NCI-H1048 (cell line): ENCODE measurements at regions not wholly inside any gene's neighbourhood (a gene's known extent, or its start where the extent isn't known, plus 50 kb on each side); places are given as distances from the start of the nearest gene placed in this dataset.

Experiments used
- DNase-seq: peaks from one replicate; lab custom pipeline; 2025; lab: John Stamatoyannopoulos, UW

GRCh38 chr6:145486306-145486705 is 249.0 kb downstream of the EPM2A start:
- no peak for DNase-seq

DNA sequence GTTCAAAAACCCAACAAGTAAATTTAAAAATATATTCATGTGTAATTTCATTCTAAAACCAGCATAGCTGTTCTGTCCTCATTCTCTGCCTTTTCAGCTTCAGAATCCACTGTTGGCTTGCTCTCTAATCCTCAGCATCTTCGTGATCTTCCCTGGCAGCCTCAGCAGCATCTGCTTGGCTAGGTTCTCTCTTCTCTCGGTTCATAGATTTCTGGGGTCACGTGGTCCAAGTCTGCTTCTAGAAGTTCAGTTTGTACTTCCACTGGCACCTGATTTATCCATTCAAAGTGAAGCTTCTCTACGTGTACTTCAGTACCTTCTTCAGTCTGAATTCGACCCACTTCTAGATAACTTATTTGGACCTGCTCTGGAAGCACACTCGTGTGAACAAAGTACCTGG is 245.7 kb downstream of the EPM2A start:
- DNase-seq = no peak

DNA sequence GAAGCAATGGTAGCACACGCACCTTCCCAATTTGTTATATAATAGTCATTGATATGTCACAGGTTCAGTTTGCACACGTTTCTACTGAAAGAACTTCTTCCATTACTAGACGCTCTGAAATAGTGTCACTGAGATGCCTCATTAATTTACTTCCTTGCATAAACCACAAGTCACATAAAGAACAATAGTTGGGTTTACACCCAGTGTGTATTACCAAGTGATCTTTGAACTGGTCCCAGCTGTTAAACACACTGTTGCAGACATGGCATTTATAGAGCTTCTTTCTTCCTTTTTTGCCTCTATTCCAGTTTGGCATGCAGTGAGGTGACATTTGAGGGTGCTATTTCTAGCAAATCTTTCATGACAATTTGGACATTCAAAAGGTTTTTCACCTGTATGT is 245.3 kb downstream of the EPM2A start:
- DNase-seq = no peak

DNA sequence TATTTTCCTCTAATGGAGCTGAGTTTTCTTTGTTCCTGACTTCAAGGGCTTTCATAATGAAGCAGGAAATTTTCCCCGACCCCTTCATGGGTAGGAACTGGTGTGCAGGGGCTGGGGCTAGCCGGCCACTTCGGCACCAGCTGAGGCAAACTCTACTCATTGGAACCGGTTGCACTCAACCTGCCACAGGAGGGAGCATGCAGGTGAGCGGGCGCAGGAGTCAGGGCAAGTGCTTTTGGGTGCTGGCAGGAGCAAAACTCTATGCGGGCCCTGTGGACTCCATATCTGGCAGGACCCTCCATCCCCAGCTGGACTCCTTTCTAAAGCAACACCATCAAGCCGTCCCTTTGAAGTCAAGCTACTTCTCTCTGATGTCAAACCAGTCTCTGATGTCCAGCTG is 244.2 kb downstream of the EPM2A start:
- no peak for DNase-seq

DNA sequence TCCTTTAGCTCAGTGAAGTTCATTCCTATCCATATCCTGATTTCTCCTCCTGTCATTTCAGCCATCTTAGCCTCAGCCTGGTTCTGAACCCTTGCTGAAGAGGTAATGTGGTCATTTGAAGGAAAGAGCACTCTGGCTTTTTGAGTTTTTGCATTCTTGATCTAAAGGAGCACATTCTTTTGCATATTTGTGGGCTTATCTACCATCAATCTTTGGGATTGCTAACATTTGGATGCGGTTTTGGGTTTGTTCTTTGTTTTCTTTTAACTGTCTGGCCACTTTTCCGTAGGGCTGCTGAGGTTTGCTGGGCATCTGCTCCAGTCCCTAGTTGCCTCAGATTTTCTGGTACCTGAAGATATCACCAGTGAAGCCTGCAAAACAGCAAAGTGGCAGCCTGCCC is 238.3 kb downstream of the EPM2A start:
- DNase-seq = no peak

DNA sequence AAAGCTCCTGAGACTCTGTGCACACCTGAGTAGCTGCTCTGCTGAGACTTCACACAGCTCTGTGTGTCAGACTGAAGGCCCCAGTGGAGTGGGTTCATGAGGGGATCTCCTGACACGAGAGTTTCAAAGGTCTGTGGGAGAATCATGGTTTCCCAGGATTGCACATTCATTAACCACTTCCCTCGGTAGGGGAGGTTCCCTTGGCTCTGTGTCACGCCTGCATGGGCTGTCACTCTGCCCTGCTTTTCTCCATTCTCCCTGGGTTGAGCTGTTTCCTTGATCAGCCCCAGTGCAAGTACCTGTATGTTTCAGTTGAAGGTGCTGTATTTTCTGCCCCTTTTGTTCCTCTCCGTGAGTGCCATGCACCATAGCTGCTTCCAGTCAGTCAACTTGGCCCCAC is 236.9 kb downstream of the EPM2A start:
- no peak for DNase-seq

DNA sequence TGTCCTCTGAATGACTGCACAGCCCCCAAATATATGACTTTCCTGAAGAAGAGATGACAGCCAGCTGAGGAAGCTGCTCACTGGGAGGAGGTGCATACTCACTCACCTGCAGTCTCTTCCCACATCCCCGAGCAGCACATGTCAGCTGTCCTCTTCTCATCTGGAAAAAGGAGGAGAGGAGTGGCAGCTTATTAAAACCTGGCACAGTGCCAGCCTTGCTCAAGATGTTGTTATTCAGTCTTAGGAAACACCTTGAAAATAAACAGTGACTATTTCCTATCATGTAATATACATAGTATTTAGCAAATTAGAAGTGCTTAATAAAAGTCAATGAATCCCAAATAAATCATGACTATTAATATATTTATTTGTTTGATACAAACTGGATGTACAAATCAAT is 232.9 kb downstream of the EPM2A start:
- DNase-seq = no peak

DNA sequence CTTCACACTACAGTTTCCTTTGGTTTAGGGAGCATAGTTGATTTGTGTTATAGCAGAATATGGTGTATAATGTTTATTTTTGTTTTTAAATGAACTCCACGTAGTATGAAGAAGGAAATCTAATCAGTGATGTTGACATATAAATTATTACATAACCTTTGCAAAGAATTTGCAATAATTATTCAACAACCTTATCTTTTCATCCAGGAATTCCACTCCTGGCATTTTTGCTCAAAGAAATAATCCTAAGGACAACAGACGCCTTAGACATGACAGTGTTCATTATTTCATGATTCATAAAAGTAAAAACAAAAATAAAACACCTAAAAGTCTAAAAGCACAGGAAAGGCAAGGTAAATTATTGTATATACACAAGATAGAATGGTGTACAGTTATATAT is 229.2 kb downstream of the EPM2A start:
- no peak for DNase-seq

DNA sequence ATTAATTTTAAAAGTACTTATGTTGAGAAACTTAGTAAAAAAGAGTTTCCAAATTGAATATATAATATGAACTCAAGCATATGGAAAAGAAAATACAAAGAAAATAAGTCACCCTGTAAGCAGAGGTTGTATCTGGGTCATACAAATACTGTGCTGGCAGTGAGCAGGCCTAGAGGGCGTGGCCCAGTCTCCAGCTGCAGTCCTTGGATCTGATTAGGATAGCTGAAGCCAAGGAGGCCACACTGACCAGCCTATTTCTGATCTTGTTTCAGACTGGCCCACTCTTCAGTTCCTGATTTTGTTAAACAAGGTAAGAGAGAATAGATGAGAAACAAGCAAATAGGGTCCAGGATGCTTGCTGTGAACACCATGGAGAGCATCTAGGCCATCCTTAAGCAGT is 228.8 kb downstream of the EPM2A start:
- no peak for DNase-seq

- DNase-seq = no peak
Measured at GRCh38 chr6:145507239-145507638, 228.1 kb downstream of the EPM2A start.

GRCh38 chr6:145508107-145508506 is 227.2 kb downstream of the EPM2A start:
- no peak for DNase-seq

DNA sequence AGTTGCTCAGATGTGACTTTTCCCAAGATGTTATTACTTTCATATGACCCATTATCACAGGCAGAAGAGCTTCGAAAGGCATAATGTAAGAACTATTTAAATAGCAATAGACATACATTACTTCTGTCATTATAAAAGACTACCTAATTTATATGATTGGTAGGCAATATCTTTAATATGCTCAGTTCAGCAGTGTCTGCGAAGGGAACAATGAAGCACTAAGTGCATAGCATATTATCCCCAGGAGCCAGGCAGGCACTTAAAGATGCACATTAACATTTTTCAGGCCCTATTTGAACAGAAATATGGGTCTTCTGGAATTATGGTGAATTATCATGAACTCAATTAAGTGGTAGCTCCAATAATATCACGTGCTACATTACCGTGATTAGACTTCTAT is 217.8 kb downstream of the EPM2A start:
- no peak for DNase-seq

DNA sequence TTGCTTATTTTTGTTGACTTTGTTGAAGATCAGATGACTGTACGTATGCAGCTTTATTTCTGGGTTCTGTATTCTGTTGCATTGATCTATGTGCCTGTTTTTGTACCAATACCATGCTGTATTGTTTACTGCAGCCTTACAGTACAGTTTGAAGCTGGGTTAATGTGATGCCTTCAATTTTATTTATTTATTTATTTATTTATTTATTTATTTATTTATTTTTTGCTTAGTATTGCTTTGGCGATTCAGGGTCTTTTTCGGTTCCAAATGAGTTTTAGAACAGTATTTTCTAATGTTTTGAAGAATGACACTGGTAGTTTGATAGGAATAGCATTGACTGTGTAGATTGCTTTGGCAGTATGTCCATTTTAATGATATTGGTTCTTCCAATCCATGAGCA is 210.3 kb downstream of the EPM2A start:
- no peak for DNase-seq

DNA sequence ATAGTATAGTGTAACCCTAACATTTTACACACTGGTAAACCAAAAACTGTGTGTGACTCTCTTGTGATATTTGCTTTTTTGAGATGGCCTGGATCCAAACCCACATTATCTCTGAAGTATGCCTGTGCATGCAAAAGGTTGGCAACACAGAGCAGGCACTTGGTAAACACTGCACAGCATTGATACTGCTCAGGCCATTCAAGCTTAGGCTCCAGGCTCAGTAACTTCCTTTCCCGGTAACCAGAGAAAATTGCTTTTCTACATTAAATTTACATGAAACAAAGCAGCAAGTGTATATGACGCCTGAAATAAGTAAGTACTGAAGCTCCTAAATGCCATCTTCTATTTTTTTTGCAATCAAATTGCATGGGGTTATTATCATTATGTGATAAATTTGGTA is 205.7 kb downstream of the EPM2A start:
- peak; percentile 55 for DNase-seq

GRCh38 chr6:145530454-145530853 is 204.9 kb downstream of the EPM2A start:
- DNase-seq = peak; percentile 83

DNA sequence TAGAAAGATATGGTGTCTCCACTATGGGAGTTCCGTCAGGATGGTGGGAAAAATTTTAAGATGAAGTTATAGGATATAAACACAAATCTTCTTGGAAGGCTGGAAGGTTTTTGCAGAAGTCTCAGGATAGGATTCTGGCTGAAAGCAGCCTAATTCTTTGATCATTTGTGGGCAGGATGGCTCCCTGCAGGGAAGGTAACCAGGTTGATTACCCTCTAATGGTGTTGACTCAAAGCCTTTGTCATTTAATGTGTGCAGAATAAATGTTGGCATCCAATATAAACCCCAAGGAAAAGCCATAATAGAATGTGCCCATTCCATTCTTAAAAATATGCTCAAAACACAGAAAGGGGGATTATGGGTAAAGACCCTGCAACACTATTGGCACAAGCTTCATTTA is 204.3 kb downstream of the EPM2A start:
- DNase-seq = no peak

GRCh38 chr6:145531822-145532221 is 203.5 kb downstream of the EPM2A start:
- DNase-seq = no peak

DNA sequence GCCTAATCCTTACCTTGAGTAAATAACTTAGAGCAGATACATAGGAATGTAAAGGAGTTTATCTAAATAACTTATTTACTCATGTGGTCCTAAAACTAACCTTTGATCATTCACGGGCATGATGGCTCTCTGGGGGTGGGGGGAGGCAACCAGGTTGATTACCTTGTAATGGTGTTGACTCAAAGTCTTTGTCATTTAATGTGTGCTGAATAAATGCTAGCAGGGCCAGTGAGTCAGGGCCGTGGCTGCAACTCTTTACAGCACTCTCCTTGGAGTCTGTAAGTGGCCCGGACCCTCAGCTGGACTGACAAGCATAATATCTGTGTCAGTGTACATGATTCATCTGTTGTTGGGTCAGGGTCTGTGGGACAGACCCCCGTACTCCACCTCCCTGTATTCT is 203.0 kb downstream of the EPM2A start:
- DNase-seq = no peak

DNA sequence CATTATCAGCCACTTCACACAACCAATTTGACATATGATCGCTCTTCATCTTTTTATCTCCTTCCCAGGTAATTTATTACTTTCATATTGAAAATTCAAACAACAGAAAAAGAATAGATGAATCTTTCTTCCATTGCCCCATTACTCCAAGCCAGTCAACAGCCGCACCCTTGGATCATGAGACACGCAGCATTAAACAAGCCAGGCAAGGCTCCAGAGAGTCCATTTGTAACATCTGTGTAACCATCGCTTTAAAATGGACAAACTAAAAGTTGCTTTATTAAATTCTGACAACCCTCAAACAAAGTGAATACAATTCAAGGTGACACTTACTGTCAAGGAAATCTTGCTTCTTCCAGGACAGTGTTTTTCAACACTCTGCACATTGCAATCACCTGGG is 200.3 kb downstream of the EPM2A start:
- DNase-seq = no peak

DNA sequence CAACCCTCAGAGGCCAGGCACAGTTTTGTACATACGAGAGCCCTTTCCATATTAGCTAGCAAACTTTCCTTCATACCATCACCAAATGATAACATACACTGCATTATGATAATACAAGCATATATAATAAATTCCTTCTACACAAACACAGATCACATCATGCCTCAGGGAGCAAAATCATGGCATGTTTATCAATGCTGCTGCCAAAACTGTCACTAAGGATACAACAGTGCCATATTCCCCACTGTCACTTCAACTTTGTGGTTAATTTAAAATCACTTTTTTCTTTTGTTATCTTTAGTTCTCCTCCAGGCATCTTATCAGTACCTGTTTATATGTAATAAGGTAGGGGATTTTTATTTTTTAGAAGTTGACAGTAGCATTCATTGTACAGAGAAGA is 196.3 kb downstream of the EPM2A start:
- no peak for DNase-seq

GRCh38 chr6:145539831-145540230 is 195.5 kb downstream of the EPM2A start:
- no peak for DNase-seq

- no peak for DNase-seq
Measured at GRCh38 chr6:145540741-145541140, 194.6 kb downstream of the EPM2A start.

GRCh38 chr6:145544041-145544440 is 191.3 kb downstream of the EPM2A start:
- DNase-seq = no peak

GRCh38 chr6:145544514-145544913 is 190.8 kb downstream of the EPM2A start:
- no peak for DNase-seq

GRCh38 chr6:145546265-145546664 is 189.1 kb downstream of the EPM2A start:
- no peak for DNase-seq
